Nephron progenitor cell (in vitro differentiated cells): ENCODE measurements at regions not wholly inside any gene's neighbourhood (a gene's known extent, or its start where the extent isn't known, plus 50 kb on each side); places are given as distances from the start of the nearest gene placed in this dataset.

Experiments used
- DNase-seq: peaks from one replicate; pipeline ENCODE4 v3.0.0; 2021
- H3K27ac Mint-ChIP-seq: 2 replicates; pipeline ENCODE4 v1.8.0; 2021; ENCODE audit warnings: mild to moderate bottlenecking, moderate library complexity, mixed read lengths
- H3K27me3 Mint-ChIP-seq: 2 replicates; pipeline ENCODE4 v1.8.0; 2021; ENCODE audit warnings: mild to moderate bottlenecking, low read depth, mixed read lengths; ENCODE audit not compliant: poor library complexity
- H3K36me3 Mint-ChIP-seq: 2 replicates; pipeline ENCODE4 v1.8.0; 2021; ENCODE audit warnings: low read depth, mixed read lengths
- H3K4me1 Mint-ChIP-seq: 2 replicates; pipeline ENCODE4 v1.8.0; 2021; ENCODE audit warnings: mixed read lengths
- H3K4me3 Mint-ChIP-seq: 2 replicates; pipeline ENCODE4 v1.8.0; 2021; ENCODE audit warnings: mild to moderate bottlenecking, moderate library complexity, mixed read lengths
- H3K9me3 Mint-ChIP-seq: 2 replicates; pipeline ENCODE4 v1.8.0; 2021; ENCODE audit warnings: mild to moderate bottlenecking, moderate library complexity, mixed read lengths
- CTCF ChIP-seq: fragments of 200-600 bp; sonication (generic); IDR thresholded peaks from 2 replicates; pipeline ENCODE4 v1.5.0; 2021; ENCODE audit warnings: antibody characterized with exemption

- no peaks in the 10 kb centered on the region for H3K27me3 Mint-ChIP-seq
- H3K4me3 Mint-ChIP-seq, result no peak overlapping the region
- no peaks in the 10 kb centered on the region for H3K4me1 Mint-ChIP-seq
- H3K36me3 Mint-ChIP-seq, result peaks cover 7% of the 10 kb centered on the region
- H3K27ac Mint-ChIP-seq, result no peak overlapping the region
- H3K9me3 Mint-ChIP-seq, result peaks cover 41% of the 10 kb centered on the region
- TF ChIP-seq CTCF, result no peak
- no peak for DNase-seq
Observed at GRCh38 chrX:16222151-16222550, 54.9 kb downstream of the MAGEB17 start.

GRCh38 chrX:16223385-16223784 is 56.1 kb downstream of the MAGEB17 start:
- Mint-ChIP-seq H3K27me3 (no peaks in the 10 kb centered on the region), H3K27ac (no peak overlapping the region), H3K9me3 (peaks cover 41% of the 10 kb centered on the region), H3K36me3 (peaks cover 7% of the 10 kb centered on the region), H3K4me1 (no peaks in the 10 kb centered on the region), H3K4me3 (no peak overlapping the region)
- no peak for TF ChIP-seq CTCF
- DNase-seq, result no peak

GRCh38 chrX:16239211-16239610 is 71.9 kb downstream of the MAGEB17 start:
- TF ChIP-seq CTCF, result no peak

GRCh38 chrX:16240231-16240905 is 73.1 kb downstream of the MAGEB17 start:
- peaks cover 20% of the 10 kb centered on the region for H3K9me3 Mint-ChIP-seq
- H3K27ac Mint-ChIP-seq, result peak overlapping the region; percentile 39
- no peaks in the 10 kb centered on the region for H3K27me3 Mint-ChIP-seq
- no peaks in the 10 kb centered on the region for H3K4me1 Mint-ChIP-seq
- H3K4me3 Mint-ChIP-seq, result no peak overlapping the region
- no peak for TF ChIP-seq CTCF
- DNase-seq, result no peak
- peaks cover 5% of the 10 kb centered on the region for H3K36me3 Mint-ChIP-seq

More at GRCh38 chrX:16239211-16239610, 71.9 kb downstream of the MAGEB17 start:
- Mint-ChIP-seq H3K27ac (no peak overlapping the region), H3K4me1 (no peaks in the 10 kb centered on the region), H3K9me3 (peaks cover 23% of the 10 kb centered on the region), H3K4me3 (no peak overlapping the region), H3K27me3 (no peaks in the 10 kb centered on the region), H3K36me3 (peaks cover 5% of the 10 kb centered on the region)
- no peak for DNase-seq

GRCh38 chrX:16240968-16241367 is 73.7 kb downstream of the MAGEB17 start:
- Mint-ChIP-seq H3K36me3 (peaks cover 5% of the 10 kb centered on the region), H3K4me1 (no peaks in the 10 kb centered on the region), H3K27ac (no peak overlapping the region), H3K27me3 (no peaks in the 10 kb centered on the region), H3K9me3 (peaks cover 16% of the 10 kb centered on the region), H3K4me3 (no peak overlapping the region)
- no peak for TF ChIP-seq CTCF
- DNase-seq, result no peak

GRCh38 chrX:16250296-16250695 is 83.0 kb downstream of the MAGEB17 start:
- H3K4me3 Mint-ChIP-seq, result no peak overlapping the region

More at GRCh38 chrX:16250296-16250695, 83.0 kb downstream of the MAGEB17 start:
- no peak for TF ChIP-seq CTCF
- H3K4me1 Mint-ChIP-seq, result no peaks in the 10 kb centered on the region
- H3K9me3 Mint-ChIP-seq, result no peaks in the 10 kb centered on the region
- H3K27me3 Mint-ChIP-seq, result no peaks in the 10 kb centered on the region
- no peak for DNase-seq
- H3K36me3 Mint-ChIP-seq, result no peaks in the 10 kb centered on the region
- no peak overlapping the region for H3K27ac Mint-ChIP-seq
